Upper lobe of left lung (tissue), 6 donors: ENCODE measurements at regions not wholly inside any gene's neighbourhood (a gene's known extent, or its start where the extent isn't known, plus 50 kb on each side); places are given as distances from the start of the nearest gene placed in this dataset.

Experiments used
- ATAC-seq, 2 donors: fragments of 200-7000 bp; cut with Tn5 transposase; one replicate each; pipeline ENCODE4 v1.9.1; 2022; ENCODE audit warnings: mild to moderate bottlenecking in 2 of 2, moderate library complexity in 2 of 2; ENCODE audit not compliant: low FRiP score in 2 of 2
- DNase-seq, 2 donors: peaks; one replicate each; pipeline ENCODE4 v3.0.0-alpha.2; 2019 to 2020
- H3K27ac ChIP-seq, 4 donors: fragments of 200-600 bp; sonication (generic); one replicate each; pipeline ENCODE4 v1.5.1; 2016 to 2019
- H3K27me3 ChIP-seq, 4 donors: fragments of 200-600 bp; sonication (generic); one replicate each; pipeline ENCODE4 v1.5.1; 2017 to 2019
- H3K36me3 ChIP-seq, 4 donors: fragments of 200-600 bp; sonication (generic); one replicate each; pipeline ENCODE4 v1.5.1; 2016 to 2019
- H3K4me1 ChIP-seq, 4 donors: fragments of 200-600 bp; sonication (generic); one replicate each; pipeline ENCODE4 v1.5.1; 2018 to 2019
- H3K4me3 ChIP-seq, 4 donors: fragments of 200-600 bp; sonication (generic); one replicate each; pipeline ENCODE4 v1.5.1; 2017 to 2019; ENCODE audit warnings: mild to moderate bottlenecking in 2 of 4, moderate library complexity in 1 of 4
- H3K9me3 ChIP-seq, 4 donors: fragments of 200-600 bp; sonication (generic); one replicate each; pipeline ENCODE4 v1.5.1; 2018 to 2019
- CTCF ChIP-seq, 6 experiments: fragments of 450-650 bp in 4 of 6; fragments of 200-600 bp in 2 of 6; sonication (generic) in 2 of 6; IDR thresholded peaks; one replicate each; pipeline ENCODE4 v1.5.1; 2016 to 2019; ENCODE audit warnings: antibody characterized with exemption in 6 of 6
- EP300 ChIP-seq, 4 donors: sonication (generic); formaldehyde crosslinking; IDR thresholded peaks; one replicate each; pipeline ENCODE4 v1.5.1; 2017; ENCODE audit warnings: antibody characterized with exemption in 4 of 4, control low read depth in 2 of 4
- POLR2A ChIP-seq, 4 donors: fragments of 450-650 bp; IDR thresholded peaks; one replicate each; pipeline ENCODE4 v1.5.1; 2016 to 2017; ENCODE audit warnings: antibody characterized with exemption in 4 of 4, mild to moderate bottlenecking in 2 of 4
- POLR2AphosphoS5 ChIP-seq, 2 donors: sonication (generic); formaldehyde crosslinking; IDR thresholded peaks; one replicate each; pipeline ENCODE4 v1.5.1; 2017; ENCODE audit warnings: antibody characterized with exemption in 2 of 2
- WGBS, 2 donors: methylation state at CpG; one replicate each; pipeline ENCODE4 v1.1.5; 2017 to 2018; 5-methylcytosine and 5-hydroxymethylcytosine counted together
- donor health status: DM: no; HTN: no; CAD: no; lungs with moderate emphysema.
- donor health status: DM: no; HTN: yes; CAD: no; lungs with severe emphysema.

DNA sequence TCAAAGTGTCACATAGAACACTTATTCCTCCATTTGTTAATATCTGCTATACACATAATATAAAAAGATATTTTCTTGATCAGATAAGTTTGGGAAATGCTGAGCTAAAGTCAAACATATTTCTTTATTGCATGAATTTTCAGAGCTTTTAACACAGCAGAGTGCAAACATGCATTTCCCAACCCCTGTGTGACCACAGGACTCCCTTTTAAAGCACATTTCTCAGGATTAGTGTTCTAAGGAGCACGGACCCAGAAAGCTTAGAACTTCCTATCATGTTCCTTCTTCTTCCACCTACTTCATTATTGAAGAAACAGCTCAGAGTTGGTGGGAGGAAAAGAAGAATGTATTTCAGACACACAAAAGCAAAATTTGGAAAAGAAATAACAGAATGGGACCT lies 109.1 kb upstream of the CDC42BPA start:
- TF ChIP-seq EP300 (IDR thresholded peaks at IDR 0.05): no peak
- no peak for TF ChIP-seq POLR2A (IDR thresholded peaks at IDR 0.05)
- no peak for TF ChIP-seq CTCF (IDR thresholded peaks at IDR 0.05)
- TF ChIP-seq POLR2AphosphoS5 (IDR thresholded peaks at IDR 0.05): no peak
- Histone ChIP-seq H3K27me3 (no peaks in the 10 kb centered on the region), H3K4me3 (no peak overlapping the region), H3K36me3 (no peaks in the 10 kb centered on the region), H3K27ac (no peak overlapping the region), H3K9me3 (no peaks in the 10 kb centered on the region), H3K4me1 (peaks cover 24 to 38% (median 31%) of the 10 kb centered on the region in 4 donors)
- 81 to 88% methylated on average over 1 of the region's 1 CpG for WGBS, 2 donors
- no peak for ATAC-seq
- DNase-seq: no peak

DNA sequence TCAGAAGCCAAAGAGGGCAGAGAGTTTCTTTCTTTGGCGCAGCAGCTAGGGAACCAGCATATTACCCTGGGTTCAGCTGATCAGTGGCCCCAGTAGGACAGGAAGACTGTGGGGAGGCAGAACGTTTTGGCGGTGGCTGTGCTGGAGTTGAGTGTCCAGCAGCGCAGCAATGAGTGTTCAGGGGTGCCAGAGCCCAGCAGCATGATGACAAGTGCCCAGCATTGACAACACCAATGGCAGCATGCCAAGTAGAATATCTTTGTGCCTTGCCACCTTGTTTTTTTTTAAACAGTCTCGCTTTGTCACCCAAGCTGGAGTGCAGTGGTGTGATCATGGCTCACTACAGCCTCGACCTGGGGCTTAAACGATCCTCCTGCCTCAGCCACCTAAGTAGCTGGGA lies 106.7 kb upstream of the CDC42BPA start:
- no peak for TF ChIP-seq POLR2AphosphoS5 (IDR thresholded peaks at IDR 0.05)
- TF ChIP-seq EP300 (IDR thresholded peaks at IDR 0.05): no peak
- TF ChIP-seq POLR2A (IDR thresholded peaks at IDR 0.05): no peak
- no peak for TF ChIP-seq CTCF (IDR thresholded peaks at IDR 0.05)
- DNase-seq (no peak), ATAC-seq (no peak)
- Histone ChIP-seq H3K27ac (no peak overlapping the region), H3K4me1 (peaks cover 9 to 19% (median 16%) of the 10 kb centered on the region in 4 donors), H3K27me3 (no peaks in the 10 kb centered on the region), H3K9me3 (no peaks in the 10 kb centered on the region), H3K4me3 (no peak overlapping the region), H3K36me3 (no peaks in the 10 kb centered on the region)
- 87 to 88% methylated on average over 7 of the region's 7 CpGs for WGBS, 2 donors

DNA sequence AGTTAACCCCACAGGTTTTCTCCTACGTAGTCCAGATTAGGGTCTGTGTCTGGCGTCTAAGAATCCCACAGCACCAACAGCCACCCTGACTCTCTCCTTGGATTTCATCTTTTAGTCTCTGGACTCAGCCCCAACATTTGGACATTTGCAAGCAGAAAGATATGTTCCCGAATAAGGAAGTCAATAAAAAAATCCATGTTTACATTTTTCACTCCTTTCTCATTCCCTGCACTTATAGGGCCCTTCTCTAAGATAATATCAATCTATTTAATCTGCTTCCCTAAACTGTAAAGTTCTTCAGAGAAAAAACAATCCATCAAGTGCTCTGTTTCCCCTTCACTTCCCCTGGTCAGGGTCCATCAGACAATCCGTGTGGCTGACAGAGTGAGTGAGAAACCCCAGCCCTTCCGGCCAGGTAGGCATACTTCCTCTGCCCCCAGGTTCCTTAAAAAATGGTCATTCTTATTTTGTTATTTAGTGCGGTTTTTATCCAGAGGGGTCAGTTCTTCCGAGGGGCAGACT lies 105.9 kb upstream of the CDC42BPA start:
- Histone ChIP-seq H3K27ac (no peak overlapping the region), H3K9me3 (no peaks in the 10 kb centered on the region), H3K27me3 (no peaks in the 10 kb centered on the region), H3K36me3 (no peaks in the 10 kb centered on the region), H3K4me3 (no peak overlapping the region), H3K4me1 (peaks cover 2 to 11% (median 9%) of the 10 kb centered on the region in 4 donors)
- ATAC-seq: no peak
- DNase-seq: no peak
- WGBS, 2 donors: 57 to 63% methylated on average over 7 of the region's 7 CpGs
- TF ChIP-seq CTCF (IDR thresholded peaks at IDR 0.05) (no peak), POLR2AphosphoS5 (IDR thresholded peaks at IDR 0.05) (no peak), EP300 (IDR thresholded peaks at IDR 0.05) (no peak), POLR2A (IDR thresholded peaks at IDR 0.05) (no peak)

DNA sequence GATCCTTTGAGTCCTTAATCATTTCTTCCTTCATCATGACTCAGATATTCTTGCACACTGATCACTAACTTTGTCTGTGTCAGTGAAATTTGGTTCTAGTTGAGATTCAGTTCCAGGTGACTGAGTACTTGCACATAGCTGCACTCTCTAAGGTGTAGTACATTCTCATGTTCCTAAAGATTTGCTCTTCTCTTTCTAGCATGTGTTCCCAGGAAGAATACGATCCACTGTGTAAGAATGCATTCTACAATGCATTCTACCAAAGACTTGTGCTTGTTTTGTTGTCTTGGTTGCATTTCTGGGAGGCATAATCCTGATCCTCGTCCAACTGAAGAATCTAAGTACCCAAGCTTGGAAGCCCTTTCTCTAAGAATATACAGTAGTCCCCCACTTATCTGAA lies 104.3 kb upstream of the CDC42BPA start:
- DNase-seq: no peak
- no peaks in the 10 kb centered on the region for H3K4me1 ChIP-seq
- no peak overlapping the region for H3K27ac ChIP-seq
- no peaks in the 10 kb centered on the region for H3K9me3 ChIP-seq
- H3K36me3 ChIP-seq: no peaks in the 10 kb centered on the region
- TF ChIP-seq EP300 (IDR thresholded peaks at IDR 0.05): no peak
- TF ChIP-seq POLR2AphosphoS5 (IDR thresholded peaks at IDR 0.05): no peak
- no peak for TF ChIP-seq POLR2A (IDR thresholded peaks at IDR 0.05)
- no peak for TF ChIP-seq CTCF (IDR thresholded peaks at IDR 0.05)
- ATAC-seq: no peak
- H3K27me3 ChIP-seq: no peaks in the 10 kb centered on the region
- H3K4me3 ChIP-seq: no peak overlapping the region
- WGBS, 2 donors: 81 to 90% methylated on average over 2 of the region's 2 CpGs

DNA sequence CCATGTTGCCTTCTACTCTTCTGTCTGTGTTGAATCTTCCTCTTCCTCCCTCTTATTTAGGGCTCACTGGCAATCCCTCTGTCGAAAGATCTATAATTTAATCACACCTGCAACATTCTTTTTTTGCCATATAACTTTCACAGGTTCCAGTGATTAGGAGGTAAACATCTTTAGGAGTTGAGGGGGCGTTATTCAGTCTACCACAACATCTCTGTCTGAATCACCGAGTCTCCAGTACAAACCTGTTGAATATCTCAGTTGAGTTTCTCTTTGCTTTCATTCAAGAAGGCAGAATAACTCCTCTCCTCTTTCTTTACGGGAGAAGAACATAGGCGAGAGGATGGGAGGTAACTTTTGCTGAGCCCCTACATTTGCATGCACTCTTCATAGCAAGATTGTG lies 101.9 kb upstream of the CDC42BPA start:
- Histone ChIP-seq H3K27me3 (no peaks in the 10 kb centered on the region), H3K4me3 (no peak overlapping the region), H3K27ac (no peak overlapping the region), H3K9me3 (no peaks in the 10 kb centered on the region), H3K36me3 (no peaks in the 10 kb centered on the region), H3K4me1 (no peaks in the 10 kb centered on the region)
- DNase-seq (no peak), ATAC-seq (no peak)
- 88 to 93% methylated on average over 5 of the region's 5 CpGs for WGBS, 2 donors
- TF ChIP-seq CTCF (IDR thresholded peaks at IDR 0.05): no peak
- TF ChIP-seq POLR2AphosphoS5 (IDR thresholded peaks at IDR 0.05): no peak
